ENCODE measurements at regions not wholly inside any gene's neighbourhood (a gene's known extent, or its start where the extent isn't known, plus 50 kb on each side); places are given as distances from the start of the nearest gene placed in this dataset.

GRCh38 chr1:172914501-172915144 is 136.1 kb downstream of the TNFSF18 start:
- Histone ChIP-seq H3K36me3 (no peaks in the 10 kb centered on the region), H3K4me3 (no peak overlapping the region), H3K9ac (ENCODE audit: low read depth in 2 of 2, low read length in 2 of 2) (no peak overlapping the region), H3K4me1 (no peaks in the 10 kb centered on the region), H3K27ac (no peak overlapping the region), H3K27me3 (no peaks in the 10 kb centered on the region), H3K9me3 (no peaks in the 10 kb centered on the region)
- intact Hi-C loops (cut with DNase I): no loop called here
- DNase-seq: no peak
- no peak for TF ChIP-seq CTCF (IDR thresholded peaks at IDR 0.05)

- no peak overlapping the region for H3K4me3 ChIP-seq
- no peaks in the 10 kb centered on the region for H3K4me1 ChIP-seq
- no peak overlapping the region for H3K27ac ChIP-seq
Observed at GRCh38 chr1:172915271-172915670, 135.5 kb downstream of the TNFSF18 start.

GRCh38 chr1:172916116-172916515 is 134.6 kb downstream of the TNFSF18 start:
- Histone ChIP-seq H3K9ac (ENCODE audit: low read depth in 2 of 2, low read length in 2 of 2) (no peak overlapping the region), H3K36me3 (no peaks in the 10 kb centered on the region), H3K27me3 (no peaks in the 10 kb centered on the region), H3K4me3 (no peak overlapping the region), H3K4me1 (no peaks in the 10 kb centered on the region), H3K27ac (no peak overlapping the region), H3K9me3 (no peaks in the 10 kb centered on the region)
- intact Hi-C loops (cut with DNase I): no loop called here
- TF ChIP-seq CTCF (IDR thresholded peaks at IDR 0.05): no peak
- no peak for DNase-seq

More at GRCh38 chr1:172915271-172915670, 135.5 kb downstream of the TNFSF18 start:
- Histone ChIP-seq H3K9ac (ENCODE audit: low read depth in 2 of 2, low read length in 2 of 2) (no peak overlapping the region), H3K9me3 (no peaks in the 10 kb centered on the region), H3K27me3 (no peaks in the 10 kb centered on the region), H3K36me3 (no peaks in the 10 kb centered on the region)
- intact Hi-C loops (cut with DNase I): no loop called here
- no peak for DNase-seq
- no peak for TF ChIP-seq CTCF (IDR thresholded peaks at IDR 0.05)

- intact Hi-C loops (cut with DNase I): no loop called here
- H3K36me3 ChIP-seq: no peaks in the 10 kb centered on the region
- TF ChIP-seq CTCF (IDR thresholded peaks at IDR 0.05): no peak
- H3K4me3 ChIP-seq: no peak overlapping the region
- no peak for DNase-seq
- H3K27me3 ChIP-seq: no peaks in the 10 kb centered on the region
- H3K4me1 ChIP-seq: no peaks in the 10 kb centered on the region
- no peak overlapping the region for H3K9ac ChIP-seq (ENCODE audit: low read depth in 2 of 2, low read length in 2 of 2)
- no peak overlapping the region for H3K27ac ChIP-seq
- no peaks in the 10 kb centered on the region for H3K9me3 ChIP-seq
Observed at GRCh38 chr1:172917972-172918371, 132.8 kb downstream of the TNFSF18 start.

GRCh38 chr1:172918478-172918877 is 132.3 kb downstream of the TNFSF18 start:
- Histone ChIP-seq H3K27ac (no peak overlapping the region), H3K27me3 (no peaks in the 10 kb centered on the region), H3K4me3 (no peak overlapping the region), H3K9ac (ENCODE audit: low read depth in 2 of 2, low read length in 2 of 2) (no peak overlapping the region), H3K36me3 (no peaks in the 10 kb centered on the region), H3K9me3 (no peaks in the 10 kb centered on the region), H3K4me1 (no peaks in the 10 kb centered on the region)
- intact Hi-C loops (cut with DNase I): no loop called here
- no peak for TF ChIP-seq CTCF (IDR thresholded peaks at IDR 0.05)
- DNase-seq: no peak

All from colonic mucosa (tissue), 4 donors.